Thyroid gland (tissue), 4 donors: ENCODE measurements at regions not wholly inside any gene's neighbourhood (a gene's known extent, or its start where the extent isn't known, plus 50 kb on each side); places are given as distances from the start of the nearest gene placed in this dataset.

Experiments
- DNase-seq, 2 donors: peaks; one replicate each; pipeline ENCODE4 v3.0.0-alpha.2; 2019
- H3K27ac ChIP-seq, 3 donors: fragments of 200-600 bp; sonication (generic); 1 replicate in 2 of 3; 2 replicates in 1 of 3; pipeline ENCODE4 v1.5.1; 2016 to 2019; ENCODE audit warnings: mild to moderate bottlenecking in 1 of 3, moderate library complexity in 1 of 3
- H3K27me3 ChIP-seq: fragments of 200-600 bp; sonication (generic); one replicate; pipeline ENCODE4 v1.5.1; 2019
- H3K36me3 ChIP-seq, 2 donors: fragments of 200-600 bp; sonication (generic); one replicate each; pipeline ENCODE4 v1.5.1; 2016 to 2019
- H3K4me1 ChIP-seq, 2 donors: fragments of 200-600 bp; sonication (generic); one replicate each; pipeline ENCODE4 v1.5.1; 2017 to 2019
- H3K4me3 ChIP-seq, 3 donors: fragments of 200-600 bp; sonication (generic); replicated peaks in 1 of 3; 1 replicate in 2 of 3; 2 replicates in 1 of 3; pipeline ENCODE4 v1.5.1; 2016; ENCODE audit warnings: mild to moderate bottlenecking in 1 of 3
- H3K9me3 ChIP-seq: fragments of 200-600 bp; sonication (generic); one replicate; pipeline ENCODE4 v1.5.1; 2017
- POLR2A ChIP-seq, 2 donors: fragments of 450-650 bp; IDR thresholded peaks; one replicate each; pipeline ENCODE4 v1.6.1; 2017; ENCODE audit warnings: antibody characterized with exemption in 2 of 2, mild to moderate bottlenecking in 2 of 2, moderate library complexity in 1 of 2
- WGBS, 2 donors: methylation state at CpG; one replicate each; pipeline ENCODE4 v1.1.5; 2017; 5-methylcytosine and 5-hydroxymethylcytosine counted together
- intact Hi-C: fragments of 100-400 bp; cut with DNase I; formaldehyde crosslinking; loops from one replicate; pipeline ENCODE4 v1.15.1; 2023
- TF ChIP-seq, protein P1 (sequence below), 6 experiments: fragments of 200-600 bp in 3 of 6; fragments of 450-650 bp in 3 of 6; sonication (generic) in 3 of 6; IDR thresholded peaks; one replicate each; pipeline ENCODE4 v1.5.1; 2016 to 2019; ENCODE audit warnings: antibody characterized with exemption in 6 of 6, mild to moderate bottlenecking in 2 of 6, inconsistent platforms in 1 of 6, moderate library complexity in 1 of 6

DNA sequence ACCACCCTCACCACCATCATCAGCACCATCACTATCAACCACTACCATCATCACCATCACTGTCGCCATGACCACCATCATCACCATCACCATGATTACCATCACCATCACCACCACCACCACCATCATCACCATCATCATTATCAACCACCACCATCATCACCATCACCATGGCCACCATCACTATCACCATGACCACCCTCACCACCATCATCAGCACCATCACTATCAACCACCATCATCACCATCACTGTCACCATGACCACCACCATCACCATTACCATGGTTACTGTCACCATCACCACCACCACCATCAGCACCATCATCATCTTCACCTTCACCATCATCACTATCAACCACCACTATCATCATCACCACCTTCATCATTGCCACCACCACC, 183.4 kb downstream of the SHANK2 start:
- Histone ChIP-seq H3K9me3 (no peaks in the 10 kb centered on the region), H3K27ac (no peak overlapping the region), H3K4me1 (no peaks in the 10 kb centered on the region), H3K27me3 (no peaks in the 10 kb centered on the region), H3K4me3 (no peak overlapping the region), H3K36me3 (no peaks in the 10 kb centered on the region)
- no peak for TF ChIP-seq POLR2A (IDR thresholded peaks at IDR 0.05)
- TF ChIP-seq, protein P1, sequence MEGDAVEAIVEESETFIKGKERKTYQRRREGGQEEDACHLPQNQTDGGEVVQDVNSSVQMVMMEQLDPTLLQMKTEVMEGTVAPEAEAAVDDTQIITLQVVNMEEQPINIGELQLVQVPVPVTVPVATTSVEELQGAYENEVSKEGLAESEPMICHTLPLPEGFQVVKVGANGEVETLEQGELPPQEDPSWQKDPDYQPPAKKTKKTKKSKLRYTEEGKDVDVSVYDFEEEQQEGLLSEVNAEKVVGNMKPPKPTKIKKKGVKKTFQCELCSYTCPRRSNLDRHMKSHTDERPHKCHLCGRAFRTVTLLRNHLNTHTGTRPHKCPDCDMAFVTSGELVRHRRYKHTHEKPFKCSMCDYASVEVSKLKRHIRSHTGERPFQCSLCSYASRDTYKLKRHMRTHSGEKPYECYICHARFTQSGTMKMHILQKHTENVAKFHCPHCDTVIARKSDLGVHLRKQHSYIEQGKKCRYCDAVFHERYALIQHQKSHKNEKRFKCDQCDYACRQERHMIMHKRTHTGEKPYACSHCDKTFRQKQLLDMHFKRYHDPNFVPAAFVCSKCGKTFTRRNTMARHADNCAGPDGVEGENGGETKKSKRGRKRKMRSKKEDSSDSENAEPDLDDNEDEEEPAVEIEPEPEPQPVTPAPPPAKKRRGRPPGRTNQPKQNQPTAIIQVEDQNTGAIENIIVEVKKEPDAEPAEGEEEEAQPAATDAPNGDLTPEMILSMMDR (IDR thresholded peaks at IDR 0.05): no peak
- WGBS, 2 donors: 94 to 98% methylated on average over 1 of the region's 1 CpG
- intact Hi-C loops: no loop called here
- DNase-seq: no peak

GRCh38 chr11:71067753-71068152, 184.6 kb downstream of the SHANK2 start:
- intact Hi-C loops: no loop called here
- Histone ChIP-seq H3K4me1 (no peaks in the 10 kb centered on the region), H3K27me3 (no peaks in the 10 kb centered on the region), H3K9me3 (no peaks in the 10 kb centered on the region), H3K4me3 (no peak overlapping the region), H3K36me3 (no peaks in the 10 kb centered on the region), H3K27ac (no peak overlapping the region)
- no peak for DNase-seq
- 97 to 99% methylated on average over 6 of the region's 6 CpGs for whole genome bisulfite sequencing, 2 donors
- no peak for TF ChIP-seq POLR2A (IDR thresholded peaks at IDR 0.05)
- TF ChIP-seq, protein P1 (IDR thresholded peaks at IDR 0.05): no peak

- Histone ChIP-seq H3K27me3 (no peaks in the 10 kb centered on the region), H3K4me3 (no peak overlapping the region), H3K27ac (no peak overlapping the region), H3K9me3 (no peaks in the 10 kb centered on the region), H3K4me1 (no peaks in the 10 kb centered on the region), H3K36me3 (no peaks in the 10 kb centered on the region)
- intact Hi-C loops: no loop called here
- no peak for DNase-seq
- TF ChIP-seq, protein P1 (IDR thresholded peaks at IDR 0.05): no peak
- TF ChIP-seq POLR2A (IDR thresholded peaks at IDR 0.05): no peak
- 69% methylated on average over 6 of the region's 6 CpGs for WGBS, 2 donors
Observed at GRCh38 chr11:71066311-71066710, 186.1 kb downstream of the SHANK2 start.

- no peak for TF ChIP-seq POLR2A (IDR thresholded peaks at IDR 0.05)
- TF ChIP-seq, protein P1 (IDR thresholded peaks at IDR 0.05): no peak
- DNase-seq: no peak
- no peak overlapping the region for H3K27ac ChIP-seq
- H3K9me3 ChIP-seq: no peaks in the 10 kb centered on the region
- no peak overlapping the region for H3K4me3 ChIP-seq
- H3K36me3 ChIP-seq: no peaks in the 10 kb centered on the region
- intact Hi-C loops: no loop called here
- 66 to 76% methylated on average over 3 of the region's 4 CpGs for WGBS, 2 donors
- no peaks in the 10 kb centered on the region for H3K27me3 ChIP-seq
- H3K4me1 ChIP-seq: no peaks in the 10 kb centered on the region
Observed at GRCh38 chr11:71065841-71066240, 186.5 kb downstream of the SHANK2 start.

DNA sequence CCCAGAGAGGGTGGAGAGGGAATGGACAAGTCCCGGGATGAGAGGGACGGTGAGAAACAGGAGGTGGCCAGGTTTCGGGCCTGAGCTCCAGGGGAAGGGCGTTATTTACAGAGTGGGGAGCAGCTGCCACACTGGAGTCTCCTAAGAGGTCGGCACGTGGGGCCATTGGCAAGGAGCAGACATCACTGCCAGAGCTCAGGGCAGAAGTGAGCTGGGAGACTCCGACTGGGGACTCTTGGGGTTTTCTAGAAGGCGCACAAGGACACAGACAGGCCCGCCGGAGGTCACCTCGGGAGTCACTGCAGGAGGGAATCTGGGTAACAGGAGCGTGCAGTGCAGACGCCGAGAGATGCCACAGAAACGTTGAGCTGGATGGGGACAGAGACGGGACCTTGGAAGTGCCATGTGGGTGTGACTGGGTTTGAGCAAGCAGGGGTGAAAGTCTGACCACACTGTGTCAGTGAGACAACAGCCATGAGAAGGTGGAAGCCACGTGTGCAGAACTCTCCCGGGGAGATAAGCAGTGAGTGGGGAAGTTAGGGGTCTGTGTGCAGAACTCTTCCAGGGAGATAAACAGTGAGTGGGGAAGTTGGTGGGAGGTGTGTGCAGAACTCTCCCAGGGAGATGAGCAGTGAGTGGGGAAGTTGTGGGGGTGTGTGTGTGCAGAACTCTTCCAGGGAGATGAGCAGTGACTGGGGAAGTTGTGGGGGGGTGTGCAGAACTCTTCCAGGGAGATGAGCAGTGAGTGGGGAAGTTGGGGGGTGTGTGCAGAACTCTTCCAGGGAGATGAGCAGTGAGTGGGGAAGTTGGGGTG, 187.5 kb downstream of the SHANK2 start:
- TF ChIP-seq, protein P1 (IDR thresholded peaks at IDR 0.05): no peak
- no peak for TF ChIP-seq POLR2A (IDR thresholded peaks at IDR 0.05)
- H3K27ac ChIP-seq: no peak overlapping the region
- H3K36me3 ChIP-seq: no peaks in the 10 kb centered on the region
- WGBS, 2 donors: 79 to 84% methylated on average over 18 of the region's 18 CpGs
- no peak overlapping the region for H3K4me3 ChIP-seq
- H3K4me1 ChIP-seq: no peaks in the 10 kb centered on the region
- no peak for DNase-seq
- H3K27me3 ChIP-seq: no peaks in the 10 kb centered on the region
- no peaks in the 10 kb centered on the region for H3K9me3 ChIP-seq
- intact Hi-C loops: no loop called here
